NT2/D1 (cell line): ENCODE measurements at regions not wholly inside any gene's neighbourhood (a gene's known extent, or its start where the extent isn't known, plus 50 kb on each side); places are given as distances from the start of the nearest gene placed in this dataset.

ENCODE experiments used
- DNase-seq: peaks from one replicate; pipeline ENCODE4 v3.0.0-alpha.2; 2011; ENCODE audit warnings: low read depth, low spot score
- H3K27me3 ChIP-seq: 2 replicates; pipeline ENCODE4 v1.6.0; 2011; ENCODE audit warnings: mild to moderate bottlenecking; ENCODE audit not compliant: insufficient read length, insufficient read depth
- H3K36me3 ChIP-seq: 2 replicates; pipeline ENCODE4 v1.6.1; 2011; ENCODE audit warnings: mild to moderate bottlenecking, low read length, mixed read lengths; ENCODE audit not compliant: insufficient read depth, insufficient read length
- H3K4me1 ChIP-seq: 2 replicates; pipeline ENCODE4 v1.5.1; 2011; ENCODE audit not compliant: insufficient read depth, insufficient read length
- H3K4me3 ChIP-seq: 2 replicates; pipeline ENCODE4 v1.5.1; 2011; ENCODE audit warnings: low read depth; ENCODE audit not compliant: insufficient read length
- H3K9ac ChIP-seq: 2 replicates; pipeline ENCODE4 v1.6.0; 2011; ENCODE audit warnings: low read depth; ENCODE audit not compliant: insufficient read length
- H3K9me3 ChIP-seq: 2 replicates; pipeline ENCODE4 v1.5.1; 2011; ENCODE audit warnings: mild to moderate bottlenecking, low read length; ENCODE audit not compliant: insufficient read depth
- SUZ12 ChIP-seq: IDR thresholded peaks from 2 replicates; pipeline ENCODE4 v1.6.1; 2011; ENCODE audit not compliant: insufficient read length, insufficient read depth; ENCODE audit errors: extremely low read depth
- YY1 ChIP-seq: IDR thresholded peaks from 2 replicates; pipeline ENCODE4 v1.6.1; 2011; ENCODE audit not compliant: insufficient read length, insufficient read depth
- ZNF274 ChIP-seq: IDR thresholded peaks from 2 replicates; pipeline ENCODE4 v1.6.1; 2011; ENCODE audit warnings: mild to moderate bottlenecking, low read depth, low read length

DNA sequence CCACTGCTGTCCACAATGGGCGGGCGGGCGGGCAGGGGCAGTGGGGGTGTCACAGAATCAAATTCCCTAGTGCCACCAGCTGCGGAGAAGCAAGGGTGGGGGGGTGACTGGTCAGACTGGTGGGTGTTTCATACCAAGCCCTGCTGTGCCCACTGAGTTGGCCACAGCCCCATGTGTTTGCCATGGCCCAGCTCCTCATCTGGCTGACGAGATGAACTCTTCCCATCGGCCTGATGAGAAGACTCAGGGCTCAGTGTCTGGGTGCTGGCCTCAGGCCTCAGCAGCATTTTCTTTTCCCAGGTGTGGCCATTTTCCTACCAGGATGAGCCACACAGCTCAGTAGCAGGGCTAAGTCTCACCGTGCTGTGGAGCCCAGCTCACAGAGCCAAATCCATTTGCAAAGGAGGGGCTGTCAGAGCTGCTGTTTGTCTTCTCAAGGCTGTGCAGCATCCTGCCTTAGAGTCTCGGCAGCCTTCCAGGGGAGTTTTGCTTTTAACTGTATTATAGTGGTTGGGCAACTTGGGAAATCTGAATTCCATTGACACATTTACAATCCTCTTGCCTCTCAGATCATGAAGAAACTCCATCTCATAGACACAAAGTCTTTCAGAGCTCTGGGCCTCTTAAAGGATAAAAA lies 176.8 kb downstream of the ABHD5 start:
- Histone ChIP-seq H3K4me3 (no peak overlapping the region), H3K4me1 (peaks cover 6% of the 10 kb centered on the region)
- TF ChIP-seq YY1 (no peak), ZNF274 (no peak), SUZ12 (no peak)

DNA sequence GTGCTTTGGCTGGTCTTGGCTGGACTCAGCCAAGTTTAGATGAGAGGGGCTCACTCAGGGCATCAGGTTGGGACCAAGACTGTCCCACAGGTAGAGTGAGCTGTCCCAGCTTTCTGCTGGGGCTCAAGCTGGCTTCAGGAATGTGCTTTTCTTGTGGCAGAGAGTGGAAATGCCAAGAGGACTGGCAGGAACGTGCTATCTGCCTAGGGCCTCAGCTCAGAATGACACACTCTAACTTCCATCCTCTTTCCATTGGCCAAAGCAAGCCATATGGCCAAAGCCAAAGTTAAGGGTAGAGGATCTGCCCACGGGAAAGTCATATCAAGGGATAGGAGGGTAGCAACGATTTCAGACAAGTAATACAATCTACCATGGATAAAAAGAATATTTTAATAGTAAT lies 178.8 kb downstream of the ABHD5 start:
- Histone ChIP-seq H3K27me3 (no peaks in the 10 kb centered on the region), H3K4me1 (peaks cover 7% of the 10 kb centered on the region), H3K9me3 (no peaks in the 10 kb centered on the region), H3K36me3 (no peaks in the 10 kb centered on the region), H3K9ac (no peak overlapping the region), H3K4me3 (no peak overlapping the region)
- DNase-seq: no peak
- TF ChIP-seq YY1 (no peak), SUZ12 (no peak), ZNF274 (no peak)

More for the DNA sequence above, 176.8 kb downstream of the ABHD5 start:
- no peak overlapping the region for H3K9ac ChIP-seq
- H3K27me3 ChIP-seq: no peaks in the 10 kb centered on the region
- DNase-seq: no peak
- H3K36me3 ChIP-seq: no peaks in the 10 kb centered on the region
- H3K9me3 ChIP-seq: no peaks in the 10 kb centered on the region

DNA sequence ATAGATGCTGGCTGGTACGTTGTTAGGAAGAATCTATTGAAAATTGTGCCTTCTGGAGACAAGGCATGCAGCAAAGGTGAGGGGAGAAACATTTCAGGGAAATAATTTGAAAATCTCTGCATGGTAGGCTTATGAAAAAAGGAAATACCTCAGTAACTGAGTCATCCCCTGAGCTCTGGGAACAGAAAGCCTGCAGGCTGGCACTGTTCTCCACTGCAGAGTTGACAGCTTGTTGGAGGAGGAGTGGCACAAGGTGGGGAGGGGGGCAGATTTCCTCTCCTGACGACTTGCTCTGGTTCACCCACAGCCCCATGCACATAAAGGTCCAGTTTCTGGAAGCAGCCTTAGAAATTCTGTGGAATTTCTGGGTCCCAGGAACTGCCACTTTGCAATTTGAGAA lies 179.4 kb downstream of the ABHD5 start:
- H3K4me1 ChIP-seq: peaks cover 7% of the 10 kb centered on the region
- H3K27me3 ChIP-seq: no peaks in the 10 kb centered on the region
- peak; percentile 36 for DNase-seq
- no peak overlapping the region for H3K4me3 ChIP-seq
- H3K36me3 ChIP-seq: no peaks in the 10 kb centered on the region
- no peaks in the 10 kb centered on the region for H3K9me3 ChIP-seq
- TF ChIP-seq SUZ12 (no peak), ZNF274 (no peak), YY1 (no peak)
- H3K9ac ChIP-seq: no peak overlapping the region

DNA sequence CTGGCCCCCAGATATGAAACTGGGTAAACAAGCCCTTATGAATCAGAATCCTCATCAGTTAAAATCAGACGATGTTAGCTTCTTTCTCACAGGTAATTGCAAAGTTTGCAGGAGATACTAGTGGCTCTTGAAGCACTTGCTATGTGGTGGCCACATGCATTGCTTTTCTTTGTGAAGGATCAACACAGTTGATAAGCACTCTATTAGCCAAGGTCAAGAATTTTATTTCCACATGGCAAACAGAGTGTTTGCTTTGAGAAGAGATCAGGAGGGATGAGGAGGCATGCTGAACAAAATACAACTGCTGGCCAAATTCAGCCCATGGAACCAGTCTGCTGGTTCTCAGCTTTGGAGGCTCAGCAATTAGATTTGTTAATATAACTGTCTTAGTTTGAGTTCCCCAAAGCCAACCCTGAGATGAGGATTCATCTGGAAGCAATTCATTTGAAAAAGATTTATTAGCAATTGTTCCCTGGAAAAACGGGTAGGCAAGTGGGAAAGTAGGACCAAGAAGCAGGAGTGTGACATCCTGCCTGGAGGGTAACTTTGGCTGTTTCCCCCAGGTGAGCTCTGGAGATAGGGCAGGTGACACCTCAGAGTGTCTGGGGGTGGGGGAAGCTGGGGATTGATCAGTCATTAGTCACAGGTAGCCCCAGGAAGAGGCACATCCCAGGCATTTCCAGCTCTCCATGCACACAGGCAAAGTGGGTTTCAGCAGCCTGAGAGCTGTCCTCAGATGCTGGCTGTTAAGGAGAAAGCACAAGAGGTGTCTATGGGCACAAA lies 180.3 kb downstream of the ABHD5 start:
- Histone ChIP-seq H3K27me3 (no peaks in the 10 kb centered on the region), H3K9ac (no peak overlapping the region), H3K36me3 (no peaks in the 10 kb centered on the region), H3K9me3 (no peaks in the 10 kb centered on the region), H3K4me1 (peaks cover 7% of the 10 kb centered on the region), H3K4me3 (no peak overlapping the region)
- DNase-seq: no peak
- no peak for TF ChIP-seq ZNF274
- no peak for TF ChIP-seq YY1
- TF ChIP-seq SUZ12: no peak

DNA sequence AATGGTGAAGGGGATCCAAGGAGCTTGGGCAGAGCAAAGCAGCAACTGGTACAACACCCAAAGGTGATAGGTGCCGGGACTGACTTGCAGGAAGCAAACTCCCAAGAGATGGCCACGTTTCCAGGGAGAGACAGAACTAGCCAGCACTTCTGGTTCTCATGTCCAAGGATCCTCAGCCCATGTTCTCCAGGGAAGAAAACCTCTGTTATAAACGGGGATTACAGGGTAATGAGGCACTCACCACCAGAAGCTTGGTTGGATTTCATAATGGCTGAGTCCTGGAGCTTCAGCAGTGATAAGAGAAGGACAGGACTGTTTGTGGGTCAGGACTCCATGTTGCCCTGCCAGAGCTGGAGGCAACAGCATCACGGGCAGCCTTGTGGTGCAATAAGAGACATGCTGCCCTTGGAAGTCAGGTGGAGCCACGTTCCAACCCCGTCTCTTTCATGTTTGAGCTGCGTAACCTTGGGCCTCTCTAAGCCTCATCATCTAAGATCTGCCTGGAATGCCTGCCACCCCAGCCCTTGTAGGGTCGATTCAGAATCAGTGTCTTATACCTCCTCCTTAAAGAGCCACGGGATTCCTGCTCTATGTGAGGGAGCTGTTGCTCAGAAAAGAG lies 181.0 kb downstream of the ABHD5 start:
- TF ChIP-seq YY1 (no peak), SUZ12 (no peak), ZNF274 (no peak)
- H3K4me3 ChIP-seq: no peak overlapping the region
- peaks cover 7% of the 10 kb centered on the region for H3K4me1 ChIP-seq
- DNase-seq: no peak
- no peak overlapping the region for H3K9ac ChIP-seq
- no peaks in the 10 kb centered on the region for H3K9me3 ChIP-seq
- H3K27me3 ChIP-seq: no peaks in the 10 kb centered on the region
- H3K36me3 ChIP-seq: no peaks in the 10 kb centered on the region

DNA sequence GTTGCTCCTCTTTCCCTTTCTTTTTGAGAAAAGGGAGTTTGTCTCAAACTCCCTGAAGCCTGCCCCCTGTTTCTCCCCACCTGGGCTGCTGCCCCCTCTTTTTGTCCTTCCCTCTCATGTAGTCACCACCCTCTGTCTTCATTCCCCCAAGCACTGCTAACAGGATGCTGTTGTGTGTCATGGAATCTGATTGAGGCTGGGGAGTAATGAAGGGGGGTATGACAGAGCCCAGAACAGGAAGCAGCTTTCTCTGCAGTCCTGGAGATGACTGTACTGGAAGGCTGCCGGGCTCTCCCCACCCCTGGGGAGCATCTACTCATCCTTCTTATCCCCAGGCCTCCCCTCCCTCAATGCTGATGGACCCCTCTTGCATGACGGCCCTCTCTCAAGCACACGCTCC lies 181.6 kb downstream of the ABHD5 start:
- Histone ChIP-seq H3K9me3 (no peaks in the 10 kb centered on the region), H3K36me3 (no peaks in the 10 kb centered on the region), H3K4me1 (peaks cover 7% of the 10 kb centered on the region), H3K9ac (no peak overlapping the region), H3K4me3 (no peak overlapping the region), H3K27me3 (no peaks in the 10 kb centered on the region)
- no peak for DNase-seq
- no peak for TF ChIP-seq YY1
- no peak for TF ChIP-seq ZNF274
- TF ChIP-seq SUZ12: no peak

DNA sequence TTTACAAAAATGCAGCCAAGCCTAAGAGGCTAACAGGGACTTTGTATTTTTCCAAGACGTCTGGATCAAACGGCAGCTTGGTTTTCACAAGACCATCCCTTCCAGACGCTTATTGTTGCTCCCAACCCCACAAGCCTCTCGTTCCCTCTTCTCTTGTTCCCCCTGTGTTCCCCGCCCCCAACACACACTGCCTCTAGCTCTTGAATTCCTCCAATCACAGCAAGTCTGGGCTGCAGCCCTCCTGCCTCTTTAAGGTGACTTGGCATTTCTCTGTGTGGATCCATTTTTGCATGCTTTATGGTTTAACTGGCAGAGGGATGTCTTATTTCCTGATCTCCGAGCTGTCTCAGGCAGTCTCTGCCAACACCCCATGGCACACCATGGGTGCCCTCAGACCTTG lies 182.2 kb downstream of the ABHD5 start:
- no peaks in the 10 kb centered on the region for H3K27me3 ChIP-seq
- H3K9me3 ChIP-seq: no peaks in the 10 kb centered on the region
- no peak for TF ChIP-seq ZNF274
- TF ChIP-seq SUZ12: no peak
- TF ChIP-seq YY1: no peak
- H3K9ac ChIP-seq: no peak overlapping the region
- H3K36me3 ChIP-seq: no peaks in the 10 kb centered on the region
- peaks cover 7% of the 10 kb centered on the region for H3K4me1 ChIP-seq
- H3K4me3 ChIP-seq: no peak overlapping the region
- peak; percentile 38 for DNase-seq
